ENCODE measurements at regions not wholly inside any gene's neighbourhood (a gene's known extent, or its start where the extent isn't known, plus 50 kb on each side); places are given as distances from the start of the nearest gene placed in this dataset.

DNA sequence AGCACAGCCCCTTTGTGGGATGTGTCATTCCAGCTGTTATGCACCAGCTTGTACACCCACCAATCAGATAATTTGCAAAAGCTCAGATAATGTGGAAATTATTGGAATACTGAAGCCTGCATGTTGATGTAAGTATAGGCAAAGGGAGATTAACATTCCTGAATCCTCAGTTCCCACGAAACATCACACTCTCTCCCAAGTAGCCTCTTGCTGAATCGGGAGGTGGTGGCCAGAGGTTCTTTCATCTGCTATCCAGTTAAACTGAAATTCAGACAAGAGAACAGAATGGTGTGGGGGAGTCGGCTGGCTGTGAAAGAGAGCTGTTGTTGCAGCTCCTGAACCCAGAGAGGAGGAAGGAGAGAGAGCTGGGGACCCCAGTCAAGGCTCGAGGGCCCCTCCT, 170.9 kb downstream of the ZBTB18 start:
- H3K4me2 ChIP-seq (ENCODE audit: low read depth, low read length, poor library complexity, severe bottlenecking): no peak overlapping the region
- H3K9me3 ChIP-seq (ENCODE audit: low read length): no peaks in the 10 kb centered on the region
- no peak overlapping the region for H3K9ac ChIP-seq (ENCODE audit: low read length)
- H3K79me2 ChIP-seq (ENCODE audit: low read length): no peaks in the 10 kb centered on the region
- no peaks in the 10 kb centered on the region for H4K20me1 ChIP-seq (ENCODE audit: insufficient read depth, low read depth, low read length)
- no peaks in the 10 kb centered on the region for H3K27me3 ChIP-seq (ENCODE audit: low read length)
- no peak for DNase-seq
- H3K36me3 ChIP-seq (ENCODE audit: insufficient read depth, low read length): no peaks in the 10 kb centered on the region
- no peaks in the 10 kb centered on the region for H3K9me2 ChIP-seq (replicated peaks; ENCODE audit: insufficient read depth, low read length)
- no peak overlapping the region for H2AFZ ChIP-seq (ENCODE audit: low read length)
- no peak overlapping the region for H3K4me3 ChIP-seq (ENCODE audit: low read length)
- no peak overlapping the region for H3K27ac ChIP-seq (ENCODE audit: low read length)
- H3K4me1 ChIP-seq (ENCODE audit: low read length): no peaks in the 10 kb centered on the region

DNA sequence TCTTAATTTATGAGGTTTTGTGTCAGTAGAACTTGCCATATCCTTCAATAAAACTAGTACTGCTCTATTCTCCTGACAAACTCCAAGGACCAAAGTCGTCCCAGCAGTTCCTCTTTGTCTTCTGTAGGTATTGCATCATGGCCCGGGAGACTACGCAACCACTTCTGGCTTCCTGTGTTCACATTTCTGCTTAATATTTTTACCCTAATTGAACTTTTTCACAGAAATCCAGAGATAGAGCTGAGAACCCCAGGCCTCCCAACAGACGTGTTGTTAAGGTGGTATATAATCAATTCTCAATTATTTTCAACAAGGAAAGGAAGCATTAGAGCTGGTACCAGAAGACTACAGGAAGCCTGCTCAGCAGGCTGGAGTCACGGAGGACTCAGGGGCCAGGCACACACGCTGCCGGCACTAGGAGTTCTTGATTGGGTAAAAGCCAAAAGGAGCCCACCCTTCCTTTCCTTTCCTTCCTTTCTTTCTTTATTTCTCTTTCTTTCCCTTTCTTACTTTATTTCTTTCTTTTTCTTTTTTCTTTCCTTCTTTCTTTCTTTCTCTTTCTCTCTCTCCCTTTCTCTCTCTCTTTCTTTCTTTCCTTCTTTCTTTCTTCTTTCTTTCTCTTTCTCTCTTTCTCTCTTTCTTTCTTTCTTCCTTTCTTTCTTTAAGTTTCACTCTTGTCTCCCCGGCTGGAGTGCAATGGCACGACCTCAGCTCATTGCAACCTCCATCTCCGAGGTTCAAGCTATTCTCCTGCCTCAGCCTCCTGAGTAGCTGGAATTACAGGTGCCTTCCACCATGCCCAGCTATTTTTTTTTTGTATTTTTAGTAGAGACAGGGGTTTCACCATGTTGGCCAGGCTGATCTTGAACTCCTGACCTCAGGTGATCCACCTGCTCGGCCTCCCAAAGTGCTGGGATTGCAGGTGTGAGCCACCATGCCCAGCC, 173.7 kb downstream of the ZBTB18 start:
- H3K4me2 ChIP-seq (ENCODE audit: low read depth, low read length, poor library complexity, severe bottlenecking): no peak overlapping the region
- H3K9me3 ChIP-seq (ENCODE audit: low read length): no peaks in the 10 kb centered on the region
- no peaks in the 10 kb centered on the region for H4K20me1 ChIP-seq (ENCODE audit: insufficient read depth, low read depth, low read length)
- H3K79me2 ChIP-seq (ENCODE audit: low read length): no peaks in the 10 kb centered on the region
- no peak overlapping the region for H3K27ac ChIP-seq (ENCODE audit: low read length)
- H3K9ac ChIP-seq (ENCODE audit: low read length): no peak overlapping the region
- no peaks in the 10 kb centered on the region for H3K27me3 ChIP-seq (ENCODE audit: low read length)
- no peaks in the 10 kb centered on the region for H3K9me2 ChIP-seq (replicated peaks; ENCODE audit: insufficient read depth, low read length)
- DNase-seq: no peak
- H3K4me1 ChIP-seq (ENCODE audit: low read length): no peaks in the 10 kb centered on the region
- H3K4me3 ChIP-seq (ENCODE audit: low read length): no peak overlapping the region
- no peaks in the 10 kb centered on the region for H3K36me3 ChIP-seq (ENCODE audit: insufficient read depth, low read length)
- H2AFZ ChIP-seq (ENCODE audit: low read length): no peak overlapping the region

DNA sequence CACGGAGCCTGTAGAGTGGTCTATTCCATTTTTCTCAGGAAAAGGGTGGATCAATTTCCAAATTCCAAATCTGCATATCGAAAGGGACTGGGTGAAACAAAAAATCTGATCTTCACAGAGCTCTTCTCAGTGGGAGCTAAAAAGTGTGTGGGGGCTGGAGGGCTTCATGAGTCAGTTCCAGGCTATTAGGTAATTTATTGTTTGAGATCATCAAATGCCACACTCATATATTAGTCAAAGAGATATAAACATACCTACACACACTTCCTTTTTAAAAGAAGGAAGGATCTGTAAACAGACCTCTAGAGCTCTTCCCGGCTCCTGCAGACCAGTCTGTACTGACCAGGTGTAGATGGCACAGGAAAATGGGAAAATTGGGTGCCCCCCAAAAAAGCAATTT, 175.4 kb downstream of the ZBTB18 start:
- DNase-seq: no peak
- no peaks in the 10 kb centered on the region for H3K36me3 ChIP-seq (ENCODE audit: insufficient read depth, low read length)
- H4K20me1 ChIP-seq (ENCODE audit: insufficient read depth, low read depth, low read length): no peaks in the 10 kb centered on the region
- H2AFZ ChIP-seq (ENCODE audit: low read length): no peak overlapping the region
- H3K9me3 ChIP-seq (ENCODE audit: low read length): no peaks in the 10 kb centered on the region
- H3K27me3 ChIP-seq (ENCODE audit: low read length): no peaks in the 10 kb centered on the region
- no peaks in the 10 kb centered on the region for H3K79me2 ChIP-seq (ENCODE audit: low read length)
- no peaks in the 10 kb centered on the region for H3K9me2 ChIP-seq (replicated peaks; ENCODE audit: insufficient read depth, low read length)
- no peak overlapping the region for H3K4me2 ChIP-seq (ENCODE audit: low read depth, low read length, poor library complexity, severe bottlenecking)
- H3K4me1 ChIP-seq (ENCODE audit: low read length): no peaks in the 10 kb centered on the region
- H3K9ac ChIP-seq (ENCODE audit: low read length): no peak overlapping the region
- H3K4me3 ChIP-seq (ENCODE audit: low read length): no peak overlapping the region
- H3K27ac ChIP-seq (ENCODE audit: low read length): no peak overlapping the region

DNA sequence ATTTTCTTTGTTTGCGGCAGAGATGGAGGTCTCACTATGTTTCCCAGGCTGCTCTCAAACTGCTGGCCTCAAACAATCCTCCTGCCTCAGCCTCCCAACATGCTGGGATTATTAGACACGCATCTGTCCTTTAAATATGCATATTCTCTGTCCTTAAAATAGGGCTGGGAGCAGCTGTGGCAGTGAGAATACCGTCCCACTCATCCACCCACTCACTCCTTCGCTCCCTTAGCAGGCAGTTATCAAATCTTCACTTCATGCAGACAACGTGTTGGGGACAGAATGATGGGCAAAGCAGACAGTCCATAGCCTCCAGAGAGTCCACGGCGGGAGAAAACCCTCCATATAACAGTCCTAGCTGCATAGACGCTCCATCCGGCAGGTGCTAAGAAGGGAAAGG, 179.4 kb downstream of the ZBTB18 start:
- Histone ChIP-seq H3K79me2 (ENCODE audit: low read length) (no peaks in the 10 kb centered on the region), H2AFZ (ENCODE audit: low read length) (no peak overlapping the region), H4K20me1 (ENCODE audit: insufficient read depth, low read depth, low read length) (no peaks in the 10 kb centered on the region), H3K27ac (ENCODE audit: low read length) (no peak overlapping the region), H3K9me2 (replicated peaks; ENCODE audit: insufficient read depth, low read length) (no peaks in the 10 kb centered on the region), H3K36me3 (ENCODE audit: insufficient read depth, low read length) (no peaks in the 10 kb centered on the region), H3K4me1 (ENCODE audit: low read length) (no peaks in the 10 kb centered on the region), H3K9ac (ENCODE audit: low read length) (no peak overlapping the region), H3K27me3 (ENCODE audit: low read length) (no peaks in the 10 kb centered on the region), H3K4me3 (ENCODE audit: low read length) (no peak overlapping the region), H3K9me3 (ENCODE audit: low read length) (no peaks in the 10 kb centered on the region), H3K4me2 (ENCODE audit: low read depth, low read length, poor library complexity, severe bottlenecking) (no peak overlapping the region)
- DNase-seq: no peak

DNA sequence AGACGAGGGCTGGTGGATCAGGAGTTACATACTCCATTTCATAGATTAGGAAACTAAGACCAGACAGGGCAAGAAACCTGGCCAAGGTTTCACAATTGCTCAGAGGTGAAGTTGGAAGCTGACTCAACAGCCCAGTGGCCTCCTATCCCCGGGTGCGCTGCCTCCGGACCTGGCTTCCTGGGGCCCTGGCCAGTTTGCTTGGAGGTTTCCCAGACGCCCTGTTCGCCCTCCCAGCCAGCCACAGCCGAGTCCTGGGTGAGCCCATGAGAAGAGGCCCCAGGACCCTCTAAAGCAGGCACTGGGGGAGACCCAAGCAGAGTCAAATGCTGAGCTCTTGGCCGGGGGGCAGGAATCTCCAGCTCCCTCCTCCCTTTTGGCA, 180.1 kb downstream of the ZBTB18 start:
- H3K27me3 ChIP-seq (ENCODE audit: low read length): no peaks in the 10 kb centered on the region
- H3K9me3 ChIP-seq (ENCODE audit: low read length): no peaks in the 10 kb centered on the region
- H3K36me3 ChIP-seq (ENCODE audit: insufficient read depth, low read length): no peaks in the 10 kb centered on the region
- no peak overlapping the region for H3K4me3 ChIP-seq (ENCODE audit: low read length)
- H3K4me1 ChIP-seq (ENCODE audit: low read length): no peaks in the 10 kb centered on the region
- no peak for DNase-seq
- no peak overlapping the region for H3K4me2 ChIP-seq (ENCODE audit: low read depth, low read length, poor library complexity, severe bottlenecking)
- no peak overlapping the region for H3K9ac ChIP-seq (ENCODE audit: low read length)
- H2AFZ ChIP-seq (ENCODE audit: low read length): no peak overlapping the region
- H3K9me2 ChIP-seq (replicated peaks; ENCODE audit: insufficient read depth, low read length): no peaks in the 10 kb centered on the region
- H3K79me2 ChIP-seq (ENCODE audit: low read length): no peaks in the 10 kb centered on the region
- H3K27ac ChIP-seq (ENCODE audit: low read length): no peak overlapping the region
- H4K20me1 ChIP-seq (ENCODE audit: insufficient read depth, low read depth, low read length): no peaks in the 10 kb centered on the region

DNA sequence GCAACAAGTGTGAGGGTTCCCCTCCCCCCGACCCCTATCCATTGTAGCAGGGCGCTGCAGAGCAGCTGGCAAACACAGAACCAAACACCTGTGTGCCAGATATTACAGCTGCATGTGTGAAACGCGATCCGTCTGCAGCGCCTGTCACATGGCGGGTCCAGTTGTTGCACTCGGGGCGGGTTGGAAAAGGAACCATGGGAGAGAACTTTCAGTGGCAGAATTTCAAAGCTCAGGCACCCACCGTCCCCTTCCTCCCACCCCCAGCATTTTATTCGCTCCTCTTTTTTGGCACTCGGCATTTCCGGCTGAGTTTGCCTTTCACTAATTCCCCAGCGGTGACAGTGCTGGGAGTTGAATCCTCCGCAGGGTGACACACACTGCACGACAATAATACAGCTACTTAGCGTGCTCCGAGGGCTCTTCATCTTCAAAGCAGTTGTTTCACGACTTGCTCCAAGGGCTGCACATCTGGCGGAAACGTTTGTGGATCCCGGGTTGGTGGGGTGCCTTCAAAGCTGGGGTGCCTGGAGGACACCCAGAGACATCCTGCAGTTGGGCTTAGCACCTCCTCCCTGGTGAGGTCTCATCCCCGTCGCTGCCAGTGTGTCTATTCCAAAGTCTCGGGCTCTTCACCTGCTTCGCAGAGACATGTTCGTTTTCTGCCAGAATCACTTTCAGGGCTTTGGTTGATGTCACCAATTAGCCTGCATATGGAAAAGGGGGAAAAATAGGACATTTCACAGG, 180.7 kb downstream of the ZBTB18 start:
- H3K4me2 ChIP-seq (ENCODE audit: low read depth, low read length, poor library complexity, severe bottlenecking): no peak overlapping the region
- no peaks in the 10 kb centered on the region for H3K9me3 ChIP-seq (ENCODE audit: low read length)
- no peak overlapping the region for H3K9ac ChIP-seq (ENCODE audit: low read length)

DNA sequence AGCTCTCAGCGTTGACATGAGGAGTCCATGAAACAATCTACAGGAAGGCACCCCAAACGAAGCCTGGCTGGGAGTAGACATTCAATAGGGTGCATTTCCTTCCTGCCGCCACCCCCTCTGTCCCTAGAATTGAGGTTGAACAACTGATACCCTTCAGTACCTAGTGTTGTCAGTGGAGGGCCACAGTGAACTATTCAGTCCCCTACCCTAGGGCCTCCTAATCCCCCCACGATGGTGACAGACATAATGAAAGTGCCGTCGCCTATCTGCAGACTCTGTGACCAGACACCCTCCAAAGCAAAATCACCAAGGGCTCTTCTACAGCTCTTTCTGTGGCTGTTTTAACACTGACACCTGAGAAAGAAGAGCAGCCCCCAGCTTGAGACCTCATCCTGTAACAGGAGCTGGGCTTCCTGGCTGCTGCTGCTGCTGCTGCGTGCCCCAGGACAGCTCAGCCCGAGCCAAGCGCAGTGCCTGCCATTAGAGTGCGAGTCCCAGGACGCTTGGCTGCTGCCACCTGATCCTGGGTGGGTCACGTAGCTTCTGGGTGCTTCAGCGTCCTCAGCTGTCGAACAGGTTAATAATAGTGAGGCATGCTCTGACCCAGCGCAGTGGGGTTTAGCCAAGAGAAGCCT, 183.0 kb downstream of the ZBTB18 start:
- H3K4me2 ChIP-seq (ENCODE audit: low read depth, low read length, poor library complexity, severe bottlenecking): no peak overlapping the region
- no peaks in the 10 kb centered on the region for H3K27me3 ChIP-seq (ENCODE audit: low read length)
- no peaks in the 10 kb centered on the region for H3K4me1 ChIP-seq (ENCODE audit: low read length)
- H3K36me3 ChIP-seq (ENCODE audit: insufficient read depth, low read length): no peaks in the 10 kb centered on the region
- DNase-seq: no peak
- no peak overlapping the region for H3K27ac ChIP-seq (ENCODE audit: low read length)
- H4K20me1 ChIP-seq (ENCODE audit: insufficient read depth, low read depth, low read length): no peaks in the 10 kb centered on the region
- H3K9me3 ChIP-seq (ENCODE audit: low read length): no peaks in the 10 kb centered on the region
- H3K9ac ChIP-seq (ENCODE audit: low read length): no peak overlapping the region
- no peak overlapping the region for H3K4me3 ChIP-seq (ENCODE audit: low read length)
- no peaks in the 10 kb centered on the region for H3K79me2 ChIP-seq (ENCODE audit: low read length)
- no peak overlapping the region for H2AFZ ChIP-seq (ENCODE audit: low read length)
- H3K9me2 ChIP-seq (replicated peaks; ENCODE audit: insufficient read depth, low read length): no peaks in the 10 kb centered on the region

More for the DNA sequence above, 180.7 kb downstream of the ZBTB18 start:
- H3K36me3 ChIP-seq (ENCODE audit: insufficient read depth, low read length): no peaks in the 10 kb centered on the region
- H3K4me3 ChIP-seq (ENCODE audit: low read length): no peak overlapping the region
- no peaks in the 10 kb centered on the region for H3K27me3 ChIP-seq (ENCODE audit: low read length)
- no peak for DNase-seq
- no peaks in the 10 kb centered on the region for H4K20me1 ChIP-seq (ENCODE audit: insufficient read depth, low read depth, low read length)
- no peaks in the 10 kb centered on the region for H3K79me2 ChIP-seq (ENCODE audit: low read length)
- no peaks in the 10 kb centered on the region for H3K4me1 ChIP-seq (ENCODE audit: low read length)
- H2AFZ ChIP-seq (ENCODE audit: low read length): no peak overlapping the region
- no peaks in the 10 kb centered on the region for H3K9me2 ChIP-seq (replicated peaks; ENCODE audit: insufficient read depth, low read length)
- no peak overlapping the region for H3K27ac ChIP-seq (ENCODE audit: low read length)

DNA sequence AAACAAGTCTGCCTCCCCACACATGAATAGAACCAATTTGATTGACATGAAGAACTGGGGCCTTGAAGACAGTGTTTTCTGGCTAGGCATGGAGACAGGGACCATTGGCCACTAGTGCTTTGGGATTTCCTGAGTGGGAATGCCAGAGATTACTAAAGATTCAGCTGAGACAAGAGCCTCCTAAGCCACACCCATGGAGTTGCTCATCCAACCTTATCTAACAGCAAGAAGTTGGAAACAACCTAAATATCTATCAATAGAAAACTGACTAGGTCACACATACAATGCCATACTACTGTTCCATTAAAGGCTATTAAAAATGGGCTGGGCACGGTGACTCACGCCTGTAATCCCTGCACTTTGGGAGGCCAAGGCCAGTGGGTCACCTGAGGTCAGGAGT, 184.1 kb downstream of the ZBTB18 start:
- H3K9me3 ChIP-seq (ENCODE audit: low read length): no peaks in the 10 kb centered on the region
- H3K9me2 ChIP-seq (replicated peaks; ENCODE audit: insufficient read depth, low read length): no peaks in the 10 kb centered on the region
- H2AFZ ChIP-seq (ENCODE audit: low read length): no peak overlapping the region
- DNase-seq: no peak
- H3K4me2 ChIP-seq (ENCODE audit: low read depth, low read length, poor library complexity, severe bottlenecking): no peak overlapping the region
- no peak overlapping the region for H3K9ac ChIP-seq (ENCODE audit: low read length)
- no peaks in the 10 kb centered on the region for H3K36me3 ChIP-seq (ENCODE audit: insufficient read depth, low read length)
- H3K27me3 ChIP-seq (ENCODE audit: low read length): no peaks in the 10 kb centered on the region
- no peaks in the 10 kb centered on the region for H4K20me1 ChIP-seq (ENCODE audit: insufficient read depth, low read depth, low read length)
- H3K27ac ChIP-seq (ENCODE audit: low read length): no peak overlapping the region
- H3K4me3 ChIP-seq (ENCODE audit: low read length): no peak overlapping the region
- no peaks in the 10 kb centered on the region for H3K79me2 ChIP-seq (ENCODE audit: low read length)
- H3K4me1 ChIP-seq (ENCODE audit: low read length): no peaks in the 10 kb centered on the region
